Neural crest cell (in vitro differentiated cells): ENCODE measurements at regions not wholly inside any gene's neighbourhood (a gene's known extent, or its start where the extent isn't known, plus 50 kb on each side); places are given as distances from the start of the nearest gene placed in this dataset.

Experiments used
- DNase-seq: peaks from one replicate; pipeline ENCODE4 v3.0.0; 2021; ENCODE audit warnings: low read depth, mixed read lengths, low spot score
- H3K27ac Mint-ChIP-seq: one replicate; pipeline ENCODE4 v1.8.0; 2021; ENCODE audit warnings: mild to moderate bottlenecking, mixed read lengths; ENCODE audit not compliant: unreplicated experiment
- H3K27me3 Mint-ChIP-seq: 2 replicates; pipeline ENCODE4 v1.8.0; 2021; ENCODE audit warnings: low read depth, mild to moderate bottlenecking, mixed read lengths
- H3K36me3 Mint-ChIP-seq: 2 replicates; pipeline ENCODE4 v1.8.0; 2021; ENCODE audit warnings: low read depth, mild to moderate bottlenecking, mixed read lengths
- H3K4me1 Mint-ChIP-seq: 2 replicates; pipeline ENCODE4 v1.8.0; 2021; ENCODE audit warnings: mixed read lengths
- H3K4me3 Mint-ChIP-seq: one replicate; pipeline ENCODE4 v1.8.0; 2021; ENCODE audit warnings: mild to moderate bottlenecking, mixed read lengths
- H3K9me3 Mint-ChIP-seq: 2 replicates; pipeline ENCODE4 v1.8.0; 2021; ENCODE audit warnings: mixed read lengths
- CTCF ChIP-seq: fragments of 200-600 bp; sonication (generic); conservative IDR thresholded peaks from 2 replicates; pipeline ENCODE4 v1.5.0; 2021; ENCODE audit warnings: antibody characterized with exemption, mild to moderate bottlenecking

DNA sequence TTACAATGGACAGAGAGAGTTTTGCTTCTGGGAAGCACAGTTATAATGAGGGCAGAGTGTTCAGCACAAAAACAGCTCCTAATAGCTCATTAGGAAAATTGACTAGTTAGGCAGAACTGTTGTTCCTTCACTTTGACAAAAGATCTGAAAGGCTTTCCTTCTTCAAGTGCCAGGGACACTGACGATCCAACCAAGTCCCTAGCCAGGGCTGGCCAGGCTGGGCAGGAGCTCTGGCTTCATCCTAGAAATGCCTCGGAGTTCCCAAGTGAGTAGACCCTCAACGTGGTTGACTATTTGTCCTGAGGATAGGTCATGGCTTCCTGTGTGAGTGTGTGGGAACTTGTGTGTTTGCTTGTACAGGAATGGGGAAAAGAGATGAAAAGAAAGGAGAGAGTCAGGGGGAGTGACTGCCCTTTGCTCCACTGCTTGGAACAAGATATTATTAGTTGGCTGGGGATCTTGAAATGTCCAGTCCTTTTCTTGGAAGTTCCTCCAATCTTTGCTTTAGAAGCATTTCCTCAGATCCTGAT lies 617.9 kb downstream of the NTRK3 start:
- no peak for DNase-seq
- TF ChIP-seq CTCF = no peak
- Mint-ChIP-seq H3K27me3 (peaks cover 10% of the 10 kb centered on the region), H3K4me3 (no peak overlapping the region), H3K36me3 (no peaks in the 10 kb centered on the region), H3K4me1 (no peaks in the 10 kb centered on the region), H3K27ac (no peak overlapping the region), H3K9me3 (no peaks in the 10 kb centered on the region)

- no peak for TF ChIP-seq CTCF
- H3K9me3 Mint-ChIP-seq = no peaks in the 10 kb centered on the region
- H3K36me3 Mint-ChIP-seq = no peaks in the 10 kb centered on the region
- peaks cover 17% of the 10 kb centered on the region for H3K27me3 Mint-ChIP-seq
- DNase-seq = no peak
- no peaks in the 10 kb centered on the region for H3K4me1 Mint-ChIP-seq
- H3K4me3 Mint-ChIP-seq = no peak overlapping the region
- H3K27ac Mint-ChIP-seq = no peak overlapping the region
Observed at GRCh38 chr15:87634361-87634760, 622.2 kb downstream of the NTRK3 start.

- TF ChIP-seq CTCF = no peak
- DNase-seq = no peak
- peaks cover 17% of the 10 kb centered on the region for H3K27me3 Mint-ChIP-seq
- no peaks in the 10 kb centered on the region for H3K9me3 Mint-ChIP-seq
- H3K36me3 Mint-ChIP-seq = no peaks in the 10 kb centered on the region
- H3K4me1 Mint-ChIP-seq = no peaks in the 10 kb centered on the region
- no peak overlapping the region for H3K27ac Mint-ChIP-seq
- H3K4me3 Mint-ChIP-seq = no peak overlapping the region
Observed at GRCh38 chr15:87633525-87633924, 623.0 kb downstream of the NTRK3 start.

DNA sequence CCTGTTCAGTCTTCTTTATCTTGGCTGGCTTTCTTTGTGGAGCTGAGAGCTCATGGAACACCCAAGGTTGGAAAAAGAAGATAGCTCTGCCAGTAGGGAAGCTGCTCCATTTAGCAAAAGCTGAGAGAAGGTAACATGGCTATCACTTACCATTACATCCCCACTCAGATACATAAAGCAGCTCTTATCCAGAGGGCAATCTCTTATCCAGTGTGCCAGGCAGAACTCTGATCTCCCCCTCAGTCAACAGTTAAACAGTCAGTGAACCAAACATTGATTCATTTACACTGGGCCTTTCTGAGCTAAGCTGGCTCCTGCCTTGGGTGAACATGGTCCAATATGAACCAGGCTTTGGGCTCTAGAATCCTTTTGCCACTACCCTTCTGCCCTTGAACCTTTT lies 624.2 kb downstream of the NTRK3 start:
- no peak for DNase-seq
- TF ChIP-seq CTCF = no peak
- Mint-ChIP-seq H3K36me3 (no peaks in the 10 kb centered on the region), H3K27me3 (peaks cover 17% of the 10 kb centered on the region), H3K4me3 (no peak overlapping the region), H3K27ac (no peak overlapping the region), H3K4me1 (no peaks in the 10 kb centered on the region), H3K9me3 (no peaks in the 10 kb centered on the region)

- DNase-seq = no peak
- no peaks in the 10 kb centered on the region for H3K4me1 Mint-ChIP-seq
- TF ChIP-seq CTCF = no peak
- H3K9me3 Mint-ChIP-seq = no peaks in the 10 kb centered on the region
- no peaks in the 10 kb centered on the region for H3K36me3 Mint-ChIP-seq
- no peak overlapping the region for H3K4me3 Mint-ChIP-seq
- peaks cover 17% of the 10 kb centered on the region for H3K27me3 Mint-ChIP-seq
- H3K27ac Mint-ChIP-seq = no peak overlapping the region
Observed at GRCh38 chr15:87631775-87632174, 624.8 kb downstream of the NTRK3 start.

DNA sequence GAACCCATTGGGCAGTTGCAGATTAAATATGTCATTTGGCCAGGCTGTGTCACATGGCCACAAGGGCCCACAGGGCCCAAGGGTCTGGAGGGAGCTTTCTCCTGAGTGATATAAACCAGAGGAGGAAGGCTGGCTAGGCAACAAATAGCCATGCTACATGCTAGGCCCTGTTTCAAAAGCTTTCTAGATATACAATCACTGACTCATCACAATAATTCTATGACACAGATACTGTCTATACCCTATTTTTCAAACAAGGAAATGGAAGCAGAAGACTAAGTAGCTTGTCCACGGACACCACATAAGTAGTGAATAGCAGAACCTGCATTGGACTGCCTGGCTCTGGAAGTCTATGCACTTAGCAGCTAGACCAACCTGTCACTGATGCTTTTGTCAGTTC lies 625.4 kb downstream of the NTRK3 start:
- H3K27me3 Mint-ChIP-seq = peaks cover 19% of the 10 kb centered on the region
- no peaks in the 10 kb centered on the region for H3K4me1 Mint-ChIP-seq
- no peak for DNase-seq
- H3K27ac Mint-ChIP-seq = no peak overlapping the region
- H3K4me3 Mint-ChIP-seq = no peak overlapping the region
- H3K9me3 Mint-ChIP-seq = no peaks in the 10 kb centered on the region
- TF ChIP-seq CTCF = no peak
- no peaks in the 10 kb centered on the region for H3K36me3 Mint-ChIP-seq
